GM12878 (cell line): ENCODE measurements at regions not wholly inside any gene's neighbourhood (a gene's known extent, or its start where the extent isn't known, plus 50 kb on each side); places are given as distances from the start of the nearest gene placed in this dataset.

ENCODE experiments used
- ATAC-seq: fragments of 200-7000 bp; cut with Tn5 transposase; 3 replicates; pipeline ENCODE4 v1.9.1; 2020; ENCODE audit warnings: mild to moderate bottlenecking, moderate library complexity
- BruUV-seq: library from RNA; stranded (reverse); fragments of 400-500 nt; replicated peaks from 2 replicates; lab custom pipeline; 2021; lab: Mats Ljungman, UMichigan
- CTCF ChIA-PET: fragments of 300-600 bp; sonication (Branson Sonifier 250); formaldehyde crosslinking; extraction: SDS; loops from one replicate; lab custom pipeline; 2021; ENCODE audit warnings: inconsistent platforms; lab: Yijun Ruan, JAX
- POLR2A ChIA-PET: fragments of 350-600 bp; formaldehyde crosslinking; extraction: SDS; loops from one replicate; lab custom pipeline; 2021; ENCODE audit warnings: inconsistent platforms; lab: Charles Lee
- RAD21 ChIA-PET: fragments of 300-600 bp; sonication (Branson Sonifier 250); formaldehyde crosslinking; loops from one replicate; lab custom pipeline; 2023; ENCODE audit warnings: antibody characterized with exemption; ENCODE audit not compliant: unreplicated experiment; lab: Charles Lee
- SMC1A ChIA-PET: fragments of 300-600 bp; sonication (Branson Sonifier 250); formaldehyde crosslinking; loops from one replicate; lab custom pipeline; 2023; ENCODE audit not compliant: unreplicated experiment, uncharacterized antibody; lab: Charles Lee
- DNase-seq: peaks from one replicate; pipeline ENCODE4 v3.0.0-alpha.2; 2011; ENCODE audit warnings: low read depth, low spot score
- FAIRE-seq: peaks from 3 replicates; lab custom pipeline; 2011; peaks lifted over from hg19 to GRCh38; lab: Jason Lieb, UNC
- H2AFZ ChIP-seq: 2 replicates; pipeline ENCODE4 v1.6.0; 2011; ENCODE audit warnings: low read depth, low read length, control low read depth; ENCODE audit not compliant: control insufficient read depth
- H3K27ac ChIP-seq: 2 replicates; pipeline ENCODE4 v1.5.1; 2011; ENCODE audit warnings: control low read depth; ENCODE audit not compliant: control insufficient read depth, insufficient read depth
- H3K27me3 ChIP-seq, 2 experiments: replicated peaks in 1 of 2; 2 replicates each; pipeline versions ENCODE4 v1.6.0 to v1.6.1; 2011; ENCODE audit warnings: low read length in 1 of 2; ENCODE audit not compliant: control insufficient read depth in 2 of 2, insufficient read depth in 2 of 2
- H3K36me3 ChIP-seq, 2 experiments: 2 replicates each; pipeline ENCODE4 v1.5.1; 2011; ENCODE audit warnings: low read length in 1 of 2; ENCODE audit not compliant: control insufficient read depth in 2 of 2, insufficient read depth in 2 of 2
- H3K4me1 ChIP-seq: 2 replicates; pipeline ENCODE4 v1.6.1; 2011; ENCODE audit warnings: mild to moderate bottlenecking, low read length, moderate library complexity, mixed read lengths; ENCODE audit not compliant: control insufficient read depth, insufficient read depth
- H3K4me2 ChIP-seq: 2 replicates; pipeline ENCODE4 v1.6.0; 2011; ENCODE audit warnings: control low read depth; ENCODE audit not compliant: control insufficient read depth, insufficient read depth
- H3K4me3 ChIP-seq: fragments of 200-600 bp; sonication (generic); 2 replicates; pipeline ENCODE4 v1.5.1; 2016
- H3K79me2 ChIP-seq: 2 replicates; pipeline ENCODE4 v1.6.0; 2011; ENCODE audit warnings: low read length; ENCODE audit not compliant: control insufficient read depth, insufficient read depth
- H3K9ac ChIP-seq: 2 replicates; pipeline ENCODE4 v1.8.0; 2011; ENCODE audit warnings: low read length, control low read depth, mixed read lengths; ENCODE audit not compliant: control insufficient read depth, insufficient read depth
- H3K9me3 ChIP-seq: replicated peaks from 3 replicates; pipeline ENCODE4 v1.5.1; 2011; ENCODE audit warnings: mild to moderate bottlenecking, low read length; ENCODE audit not compliant: control insufficient read depth, insufficient read depth
- H4K20me1 ChIP-seq: 2 replicates; pipeline ENCODE4 v1.6.0; 2011; ENCODE audit not compliant: control insufficient read depth, insufficient read depth
- CBFB ChIP-seq: IDR thresholded peaks from 2 replicates; pipeline ENCODE4 v1.6.1; 2016; ENCODE audit warnings: antibody characterized with exemption, low read depth
- EGR1 ChIP-seq, 2 experiments: IDR thresholded peaks; 1 replicate in 1 of 2; 2 replicates in 1 of 2; pipeline ENCODE4 v1.6.1; 2011 to 2012; ENCODE audit warnings: low read depth in 2 of 2, low read length in 2 of 2, borderline replicate concordance in 1 of 2, mild to moderate bottlenecking in 1 of 2, moderate library complexity in 1 of 2
- IKZF2 ChIP-seq, 2 experiments: fragments of 450-650 bp; IDR thresholded peaks; 2 replicates each; pipeline ENCODE4 v1.6.1; 2017; ENCODE audit warnings: mild to moderate bottlenecking in 2 of 2, moderate library complexity in 2 of 2
- MTA2 ChIP-seq: fragments of 450-650 bp; IDR thresholded peaks from 2 replicates; pipeline ENCODE4 v1.6.1; 2016; ENCODE audit warnings: low read depth, mild to moderate bottlenecking, moderate library complexity
- NFXL1 ChIP-seq: fragments of 450-650 bp; IDR thresholded peaks from 2 replicates; pipeline ENCODE4 v1.6.1; 2017; ENCODE audit warnings: antibody characterized with exemption, mild to moderate bottlenecking, borderline replicate concordance
- NFYA ChIP-seq: IDR thresholded peaks from 2 replicates; pipeline ENCODE4 v1.6.1; 2011; ENCODE audit warnings: low read depth, mild to moderate bottlenecking, low read length, improper control_type of control experiment, borderline replicate concordance
- NRF1 ChIP-seq: conservative IDR thresholded peaks from 2 replicates; pipeline ENCODE4 v1.6.1; 2011; ENCODE audit warnings: mild to moderate bottlenecking, low read depth, low read length, improper control_type of control experiment
- PAX5 ChIP-seq: IDR thresholded peaks from 2 replicates; pipeline ENCODE4 v1.6.1; 2011; ENCODE audit warnings: low read depth, low read length, borderline replicate concordance
- RFX5 ChIP-seq: IDR thresholded peaks from 2 replicates; pipeline ENCODE4 v1.6.1; 2011; ENCODE audit warnings: low read depth, low read length, improper control_type of control experiment
- RUNX3 ChIP-seq: IDR thresholded peaks from 2 replicates; pipeline ENCODE4 v1.6.1; 2012; ENCODE audit warnings: low read length, inconsistent platforms
- whole genome bisulfite sequencing: methylation state at CpG from one replicate; pipeline ENCODE4 v1.1.6; 2016; ENCODE audit warnings: low lambda C conversion rate; ENCODE audit not compliant: insufficient replicate concordance, insufficient coverage; ENCODE audit errors: missing lambda C conversion rate; 5-methylcytosine and 5-hydroxymethylcytosine counted together
- in situ Hi-C: fragments of 300-500 bp; cut with MboI; formaldehyde crosslinking; loops from 9 replicates; pipeline ENCODE4 v1.14.3; 2018; ENCODE audit warnings: mixed read lengths
- intact Hi-C: fragments of 100-400 bp; cut with micrococcal nuclease; formaldehyde crosslinking; loops from one replicate; pipeline ENCODE4 v1.14.2; 2022; ENCODE audit not compliant: unreplicated experiment
- TF ChIP-seq, protein P1 (sequence below): fragments of 450-650 bp; IDR thresholded peaks from 2 replicates; pipeline ENCODE4 v1.6.1; 2017; ENCODE audit warnings: mild to moderate bottlenecking, low read depth, inconsistent platforms; ENCODE audit not compliant: poor library complexity, severe bottlenecking

DNA sequence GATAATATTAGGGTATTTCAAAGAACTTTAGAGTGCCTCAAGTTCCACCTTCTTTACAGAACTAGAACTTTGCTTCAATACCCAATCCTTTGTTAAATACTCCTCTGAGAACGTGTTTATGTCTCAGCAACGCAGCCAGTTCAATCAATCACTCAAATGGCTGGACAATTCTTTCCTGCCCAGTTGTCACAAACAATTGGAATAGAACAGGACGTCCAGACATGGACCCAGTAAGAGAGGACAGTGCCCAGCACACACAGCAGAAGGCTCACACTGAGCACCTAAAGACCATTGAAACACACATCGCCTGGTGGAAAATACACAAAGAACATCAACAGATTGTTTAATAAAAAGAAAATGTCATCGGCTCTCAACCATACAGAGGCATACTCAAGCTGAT, 140.6 kb downstream of the TTLL2 start:
- H3K9me3 ChIP-seq: no peaks in the 10 kb centered on the region
- no peak for ATAC-seq
- H4K20me1 ChIP-seq: no peaks in the 10 kb centered on the region
- no peak overlapping the region for H3K27ac ChIP-seq
- H3K4me2 ChIP-seq: no peak overlapping the region
- H3K79me2 ChIP-seq: no peaks in the 10 kb centered on the region
- SMC1A ChIA-PET: interaction anchor here (1.1 kb wide), 1 partner anchor 106 kb away, joined by 3 read pairs; no protein-coding TSS in a partner anchor
- TF ChIP-seq PAX5 (no peak), CBFB (no peak), IKZF2 (IDR thresholded peaks at IDR 0.05) (no peak), RFX5 (no peak), EGR1 (IDR thresholded peaks at IDR 0.05; ENCODE audit: borderline replicate concordance in 1 of 2, low read depth in 2 of 2, low read length in 2 of 2) (no peak), MTA2 (no peak), NRF1 (no peak), NFYA (no peak), RUNX3 (no peak), NFXL1 (no peak)
- TF ChIP-seq, protein P1, sequence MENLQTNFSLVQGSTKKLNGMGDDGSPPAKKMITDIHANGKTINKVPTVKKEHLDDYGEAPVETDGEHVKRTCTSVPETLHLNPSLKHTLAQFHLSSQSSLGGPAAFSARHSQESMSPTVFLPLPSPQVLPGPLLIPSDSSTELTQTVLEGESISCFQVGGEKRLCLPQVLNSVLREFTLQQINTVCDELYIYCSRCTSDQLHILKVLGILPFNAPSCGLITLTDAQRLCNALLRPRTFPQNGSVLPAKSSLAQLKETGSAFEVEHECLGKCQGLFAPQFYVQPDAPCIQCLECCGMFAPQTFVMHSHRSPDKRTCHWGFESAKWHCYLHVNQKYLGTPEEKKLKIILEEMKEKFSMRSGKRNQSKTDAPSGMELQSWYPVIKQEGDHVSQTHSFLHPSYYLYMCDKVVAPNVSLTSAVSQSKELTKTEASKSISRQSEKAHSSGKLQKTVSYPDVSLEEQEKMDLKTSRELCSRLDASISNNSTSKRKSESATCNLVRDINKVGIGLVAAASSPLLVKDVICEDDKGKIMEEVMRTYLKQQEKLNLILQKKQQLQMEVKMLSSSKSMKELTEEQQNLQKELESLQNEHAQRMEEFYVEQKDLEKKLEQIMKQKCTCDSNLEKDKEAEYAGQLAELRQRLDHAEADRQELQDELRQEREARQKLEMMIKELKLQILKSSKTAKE: no peak
- TF ChIP-seq, all 136 proteins: peak for 0
- no TSS peak for BruUV-seq
- RAD21 ChIA-PET: no interaction called here
- H3K27me3 ChIP-seq: no peaks in the 10 kb centered on the region
- intact Hi-C loops: no loop called here
- no peak for FAIRE-seq
- no peak for DNase-seq
- WGBS: 28% methylated on average over 5 of the region's 5 CpGs
- in situ Hi-C loops: no loop called here
- H3K9ac ChIP-seq: no peak overlapping the region
- no peak overlapping the region for H2AFZ ChIP-seq
- H3K4me3 ChIP-seq: no peak overlapping the region
- H3K4me1 ChIP-seq: no peaks in the 10 kb centered on the region
- POLR2A ChIA-PET: no interaction called here
- CTCF ChIA-PET: no interaction called here
- H3K36me3 ChIP-seq: no peaks in the 10 kb centered on the region
